ENCODE measurements at regions not wholly inside any gene's neighbourhood (a gene's known extent, or its start where the extent isn't known, plus 50 kb on each side); places are given as distances from the start of the nearest gene placed in this dataset.

GRCh38 chr2:167431949-167432348 lies 543.7 kb downstream of the XIRP2 start:
- no peak for DNase-seq (ENCODE audit: low read depth)
- no peak for TF ChIP-seq CTCF (IDR thresholded peaks at IDR 0.05; ENCODE audit: low read length, missing control alignments)
- H3K4me3 ChIP-seq (replicated peaks; ENCODE audit: low read depth, low read length), result no peak overlapping the region

DNA sequence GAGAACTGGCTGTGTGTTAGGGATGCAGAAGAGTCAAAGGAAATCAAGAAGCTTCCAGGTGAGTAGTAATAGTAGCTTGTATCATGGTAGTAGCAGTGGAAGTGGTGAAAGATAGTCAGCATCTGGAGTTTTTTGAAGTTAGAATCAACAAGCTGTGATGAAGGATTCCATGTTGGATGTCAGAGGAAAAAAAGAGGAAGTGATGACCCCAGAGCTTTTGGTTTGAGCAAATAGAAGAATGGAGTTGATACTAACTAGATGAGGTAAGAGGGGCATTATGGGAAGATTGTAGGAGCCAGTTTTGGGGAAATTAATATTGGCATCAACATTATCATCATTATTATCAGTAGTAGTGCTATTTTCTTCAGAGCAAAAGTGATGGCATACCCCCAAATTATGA lies 542.2 kb downstream of the XIRP2 start:
- no peak overlapping the region for H3K4me3 ChIP-seq (replicated peaks; ENCODE audit: low read depth, low read length)
- TF ChIP-seq CTCF (IDR thresholded peaks at IDR 0.05; ENCODE audit: low read length, missing control alignments), result no peak
- no peak for DNase-seq (ENCODE audit: low read depth)

DNA sequence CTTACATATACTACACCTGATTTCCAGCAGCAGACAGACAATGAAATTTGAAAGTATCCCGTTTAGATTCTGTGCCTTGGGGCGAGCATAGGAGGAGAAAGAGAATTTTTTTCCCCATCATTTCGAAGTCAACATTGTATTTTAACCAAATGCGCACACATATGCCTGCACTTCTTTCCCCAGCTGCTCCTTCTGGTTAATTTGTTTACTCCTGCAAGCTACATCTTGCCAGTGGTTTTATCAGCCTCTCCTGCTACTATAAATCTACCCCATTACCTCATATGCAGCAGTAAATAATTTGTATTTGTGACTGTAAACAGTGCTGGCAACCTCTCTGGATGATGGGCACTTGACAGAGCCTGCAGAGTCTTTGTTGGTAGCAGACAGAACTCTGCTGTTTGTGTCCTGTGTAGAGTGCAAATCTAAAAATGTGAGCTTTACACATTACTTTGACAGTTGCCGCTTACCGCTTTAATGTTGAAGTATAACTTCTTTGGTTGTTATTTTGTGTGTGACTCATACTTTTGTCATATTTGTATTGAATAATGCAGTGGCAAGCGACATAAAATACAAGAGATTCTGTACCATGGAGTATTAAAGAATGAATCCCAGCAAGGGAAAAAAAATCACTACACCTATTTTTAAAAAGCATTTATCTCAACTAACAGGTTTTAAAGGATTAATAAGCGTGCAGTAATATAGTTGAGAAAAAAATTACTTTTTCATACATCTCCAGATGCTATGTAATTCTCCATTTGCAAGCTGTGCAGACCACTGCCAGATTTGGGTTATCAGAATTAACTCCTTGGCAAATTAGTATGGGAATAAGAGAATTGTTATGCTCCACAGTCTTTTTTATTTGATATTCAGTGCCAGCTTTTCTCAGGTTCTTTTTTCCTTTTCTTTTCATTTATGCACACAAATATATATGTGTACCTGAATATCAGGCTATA lies 536.8 kb downstream of the XIRP2 start:
- no peak overlapping the region for H3K4me3 ChIP-seq (replicated peaks; ENCODE audit: low read depth, low read length)
- no peak for TF ChIP-seq CTCF (IDR thresholded peaks at IDR 0.05; ENCODE audit: low read length, missing control alignments)
- DNase-seq (ENCODE audit: low read depth), result no peak

GRCh38 chr2:167424221-167424620 lies 535.9 kb downstream of the XIRP2 start:
- TF ChIP-seq CTCF (IDR thresholded peaks at IDR 0.05; ENCODE audit: low read length, missing control alignments), result no peak
- DNase-seq (ENCODE audit: low read depth), result no peak
- no peak overlapping the region for H3K4me3 ChIP-seq (replicated peaks; ENCODE audit: low read depth, low read length)

DNA sequence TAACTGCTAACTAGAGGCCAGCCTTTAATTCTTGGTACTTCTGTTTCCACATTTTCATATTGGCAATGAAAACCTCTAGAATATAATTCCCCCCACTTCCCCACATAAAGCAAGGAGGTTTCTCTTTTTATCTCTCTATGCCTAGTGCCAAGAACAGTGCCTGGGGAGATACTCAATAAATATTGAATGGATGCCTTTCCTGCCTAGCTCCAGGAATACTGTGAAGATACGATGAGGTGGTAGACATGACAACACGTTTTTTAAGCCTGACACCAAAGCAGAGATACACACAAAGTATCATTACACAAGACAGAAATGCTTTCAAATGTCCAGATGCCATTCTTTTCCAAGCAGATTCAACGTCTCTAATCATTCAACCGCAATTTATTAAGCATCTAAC lies 535.5 kb downstream of the XIRP2 start:
- TF ChIP-seq CTCF (IDR thresholded peaks at IDR 0.05; ENCODE audit: low read length, missing control alignments), result no peak
- DNase-seq (ENCODE audit: low read depth), result no peak
- no peak overlapping the region for H3K4me3 ChIP-seq (replicated peaks; ENCODE audit: low read depth, low read length)

- DNase-seq (ENCODE audit: low read depth), result no peak
- no peak overlapping the region for H3K4me3 ChIP-seq (replicated peaks; ENCODE audit: low read depth, low read length)
- TF ChIP-seq CTCF (IDR thresholded peaks at IDR 0.05; ENCODE audit: low read length, missing control alignments), result no peak
These were observed 531.9 kb downstream of the XIRP2 start for GRCh38 chr2:167420211-167420610.

DNA sequence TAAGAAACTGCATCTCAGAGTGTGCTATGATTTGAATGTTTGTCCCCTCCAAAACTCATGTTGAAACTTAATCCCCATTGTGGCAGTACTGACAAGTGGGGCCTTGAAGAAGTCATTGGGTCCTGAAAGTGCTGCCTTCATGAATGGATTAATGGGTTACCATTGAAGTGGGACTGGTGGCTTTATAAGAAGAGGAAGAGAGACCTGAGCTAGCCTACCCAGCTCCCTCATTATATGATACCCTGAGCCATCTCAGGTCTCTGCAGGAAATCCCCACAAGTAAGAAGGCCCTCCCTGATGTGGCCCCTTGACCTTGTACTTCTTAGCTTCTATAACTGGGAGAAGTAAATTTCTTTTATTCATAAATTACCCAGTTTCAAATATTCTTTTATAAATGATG lies 526.8 kb downstream of the XIRP2 start:
- DNase-seq (ENCODE audit: low read depth), result no peak
- no peak overlapping the region for H3K4me3 ChIP-seq (replicated peaks; ENCODE audit: low read depth, low read length)
- TF ChIP-seq CTCF (IDR thresholded peaks at IDR 0.05; ENCODE audit: low read length, missing control alignments), result no peak
